ENCODE measurements at regions not wholly inside any gene's neighbourhood (a gene's known extent, or its start where the extent isn't known, plus 50 kb on each side); places are given as distances from the start of the nearest gene placed in this dataset.

DNA sequence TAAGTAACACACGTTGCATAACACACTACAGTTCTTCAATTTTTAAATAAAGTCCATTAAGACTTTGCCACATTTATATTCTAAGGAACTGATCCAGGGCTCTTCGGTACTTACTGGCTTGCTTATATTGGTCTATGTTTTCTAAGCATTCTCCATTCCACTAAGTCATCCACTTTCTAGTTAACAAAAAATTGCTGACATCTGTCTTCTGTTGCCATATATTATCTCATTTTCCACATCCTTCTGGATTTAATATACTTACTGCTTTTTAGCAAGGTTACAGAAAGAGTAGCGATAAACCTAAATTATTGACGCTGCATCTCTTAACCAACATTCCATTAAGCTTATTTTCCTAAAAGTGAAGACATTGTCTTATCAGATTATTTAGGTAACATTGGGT is 238.4 kb upstream of the LRIG3 start (continued):
- TF ChIP-seq, protein P1, sequence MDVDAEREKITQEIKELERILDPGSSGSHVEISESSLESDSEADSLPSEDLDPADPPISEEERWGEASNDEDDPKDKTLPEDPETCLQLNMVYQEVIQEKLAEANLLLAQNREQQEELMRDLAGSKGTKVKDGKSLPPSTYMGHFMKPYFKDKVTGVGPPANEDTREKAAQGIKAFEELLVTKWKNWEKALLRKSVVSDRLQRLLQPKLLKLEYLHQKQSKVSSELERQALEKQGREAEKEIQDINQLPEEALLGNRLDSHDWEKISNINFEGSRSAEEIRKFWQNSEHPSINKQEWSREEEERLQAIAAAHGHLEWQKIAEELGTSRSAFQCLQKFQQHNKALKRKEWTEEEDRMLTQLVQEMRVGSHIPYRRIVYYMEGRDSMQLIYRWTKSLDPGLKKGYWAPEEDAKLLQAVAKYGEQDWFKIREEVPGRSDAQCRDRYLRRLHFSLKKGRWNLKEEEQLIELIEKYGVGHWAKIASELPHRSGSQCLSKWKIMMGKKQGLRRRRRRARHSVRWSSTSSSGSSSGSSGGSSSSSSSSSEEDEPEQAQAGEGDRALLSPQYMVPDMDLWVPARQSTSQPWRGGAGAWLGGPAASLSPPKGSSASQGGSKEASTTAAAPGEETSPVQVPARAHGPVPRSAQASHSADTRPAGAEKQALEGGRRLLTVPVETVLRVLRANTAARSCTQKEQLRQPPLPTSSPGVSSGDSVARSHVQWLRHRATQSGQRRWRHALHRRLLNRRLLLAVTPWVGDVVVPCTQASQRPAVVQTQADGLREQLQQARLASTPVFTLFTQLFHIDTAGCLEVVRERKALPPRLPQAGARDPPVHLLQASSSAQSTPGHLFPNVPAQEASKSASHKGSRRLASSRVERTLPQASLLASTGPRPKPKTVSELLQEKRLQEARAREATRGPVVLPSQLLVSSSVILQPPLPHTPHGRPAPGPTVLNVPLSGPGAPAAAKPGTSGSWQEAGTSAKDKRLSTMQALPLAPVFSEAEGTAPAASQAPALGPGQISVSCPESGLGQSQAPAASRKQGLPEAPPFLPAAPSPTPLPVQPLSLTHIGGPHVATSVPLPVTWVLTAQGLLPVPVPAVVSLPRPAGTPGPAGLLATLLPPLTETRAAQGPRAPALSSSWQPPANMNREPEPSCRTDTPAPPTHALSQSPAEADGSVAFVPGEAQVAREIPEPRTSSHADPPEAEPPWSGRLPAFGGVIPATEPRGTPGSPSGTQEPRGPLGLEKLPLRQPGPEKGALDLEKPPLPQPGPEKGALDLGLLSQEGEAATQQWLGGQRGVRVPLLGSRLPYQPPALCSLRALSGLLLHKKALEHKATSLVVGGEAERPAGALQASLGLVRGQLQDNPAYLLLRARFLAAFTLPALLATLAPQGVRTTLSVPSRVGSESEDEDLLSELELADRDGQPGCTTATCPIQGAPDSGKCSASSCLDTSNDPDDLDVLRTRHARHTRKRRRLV (CRISPR knock-in tag; IDR thresholded peaks at IDR 0.05), result no peak
- TF ChIP-seq FOSL2 (CRISPR knock-in tag; IDR thresholded peaks at IDR 0.05) (no peak), MAFK (conservative IDR thresholded peaks at IDR 0.05 in 1 of 2, IDR thresholded peaks at IDR 0.05 in 1 of 2; ENCODE audit: low read length in 2 of 2) (peak in 1 of 2 experiments; percentile 51; a peak in 3 of 4 replicates), ZMAT3 (CRISPR knock-in tag; conservative IDR thresholded peaks at IDR 0.05) (no peak)

- H3K4me1 ChIP-seq (ENCODE audit: insufficient read depth, low read length), result no peaks in the 10 kb centered on the region
- no peak for TF ChIP-seq ZNF430 (CRISPR knock-in tag; IDR thresholded peaks at IDR 0.05)
- TF ChIP-seq CEBPG (CRISPR knock-in tag; IDR thresholded peaks at IDR 0.05), result no peak
- TF ChIP-seq ZNF496 (CRISPR knock-in tag; IDR thresholded peaks at IDR 0.05; ENCODE audit: insufficient replicate concordance), result no peak
- TF ChIP-seq SCMH1 (CRISPR knock-in tag; IDR thresholded peaks at IDR 0.05; ENCODE audit: borderline replicate concordance), result no peak
- no peak for TF ChIP-seq ZNF460 (CRISPR knock-in tag; IDR thresholded peaks at IDR 0.05; ENCODE audit: borderline replicate concordance)
- no peak for TF ChIP-seq ZNF205 (CRISPR knock-in tag; IDR thresholded peaks at IDR 0.05)
- no peak for TF ChIP-seq PBX2 (CRISPR knock-in tag; IDR thresholded peaks at IDR 0.05)
- TF ChIP-seq ZNF20 (CRISPR knock-in tag; IDR thresholded peaks at IDR 0.05), result no peak
- TF ChIP-seq NFYC (CRISPR knock-in tag; IDR thresholded peaks at IDR 0.05), result no peak
- no peak for TF ChIP-seq ZNF510 (CRISPR knock-in tag; IDR thresholded peaks at IDR 0.05; ENCODE audit: low read depth)
- TF ChIP-seq JARID2 (CRISPR knock-in tag; IDR thresholded peaks at IDR 0.05; ENCODE audit: insufficient replicate concordance), result no peak
- TF ChIP-seq GATAD2A (CRISPR knock-in tag; IDR thresholded peaks at IDR 0.05), result no peak
- TF ChIP-seq ATF2 (CRISPR knock-in tag; IDR thresholded peaks at IDR 0.05), result no peak
- no peak overlapping the region for H3K4me3 ChIP-seq (replicated peaks in 1 of 3; ENCODE audit: insufficient read depth in 1 of 3, low read depth in 2 of 3, low read length in 3 of 3)
- WGBS (ENCODE audit: low lambda C conversion rate), result 11% methylated on average over 3 of the region's 3 CpGs
- no TSS peak for BruUV-seq (replicated peaks)
- CTCF ChIA-PET (ENCODE audit: low intra/inter-chr PET ratio, low total read pairs), result no interaction called here
- H3K4me2 ChIP-seq (ENCODE audit: low read depth, low read length), result no peak overlapping the region
- H3K27me3 ChIP-seq (ENCODE audit: control insufficient read depth in 1 of 2, insufficient read depth in 2 of 2, low read length in 2 of 2), result no peaks in the 10 kb centered on the region; a peak in 1 of 5 replicates
- H3K79me2 ChIP-seq (ENCODE audit: insufficient read depth, low read length), result no peaks in the 10 kb centered on the region
- H2AFZ ChIP-seq (ENCODE audit: low read length), result no peak overlapping the region
- POLR2A ChIA-PET, result no interaction called here
- DNase-seq (ENCODE audit: low spot score), result no peak
- intact Hi-C loops (cut with micrococcal nuclease; ENCODE audit: unreplicated experiment), result no loop called here
- FAIRE-seq, result no peak
- no peak overlapping the region for H3K9ac ChIP-seq (ENCODE audit: insufficient read depth, low read depth, low read length)
- in situ Hi-C loops (cut with HindIII; ENCODE audit: extremely low pct_ligation_motif_present, low pct_unique_long_range_greater_than_20kb), result loop anchor here (10.0 to 25.0 kb wide), 2 partner anchors 813 to 1171 kb away; no protein-coding TSS in a partner anchor
- no peaks in the 10 kb centered on the region for H4K20me1 ChIP-seq (ENCODE audit: insufficient read depth, low read length)
- no peaks in the 10 kb centered on the region for H3K36me3 ChIP-seq (replicated peaks in 1 of 2; ENCODE audit: control insufficient read depth in 1 of 2, insufficient read depth in 2 of 2, low read length in 2 of 2)
- H3K9me3 ChIP-seq (ENCODE audit: low read length), result no peaks in the 10 kb centered on the region
- H3K27ac ChIP-seq (ENCODE audit: extremely low read length, insufficient read depth, low read length), result no peak overlapping the region
- no peak for ATAC-seq
These were observed 237.8 kb upstream of the LRIG3 start for GRCh38 chr12:59158066-59158465.

Measured in HepG2 (cell line).